Germinal center (tissue), 1 donor: ENCODE measurements at regions not wholly inside any gene's neighbourhood (a gene's known extent, or its start where the extent isn't known, plus 50 kb on each side); places are given as distances from the start of the nearest gene placed in this dataset.
"Not testable (repeated sequence)": the region's sequence is repeated elsewhere in the genome, so short reads cannot be mapped to it uniquely, and the experiment has no call there.

Source experiments
- DNase-seq: peaks from one replicate; pipeline ENCODE4 v3.0.0; 2012; ENCODE audit warnings: mixed read lengths, low spot score

- no peak for DNase-seq
Measured at GRCh38 chr3:80978216-80978969, 783.1 kb downstream of the GBE1 start.

GRCh38 chr3:80970292-80970691 lies 791.2 kb downstream of the GBE1 start:
- no peak for DNase-seq

DNA sequence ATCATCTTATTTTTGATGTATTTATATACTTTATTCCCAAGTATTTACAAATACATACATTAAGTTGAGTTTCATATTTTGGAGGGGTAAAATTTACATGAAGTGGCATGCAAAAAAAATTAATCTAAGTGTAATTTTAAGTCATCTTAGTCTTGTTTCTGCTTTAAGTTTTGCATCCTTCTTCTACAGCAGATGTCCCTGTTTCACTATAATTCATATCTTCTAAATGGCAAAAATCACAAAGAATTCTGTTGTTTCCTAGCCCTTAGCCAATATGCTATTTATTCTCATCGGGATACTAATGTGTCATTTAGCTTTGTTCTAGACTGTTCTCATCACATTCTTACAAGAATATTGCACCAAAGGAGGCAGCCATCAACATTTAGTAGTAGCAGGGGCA lies 831.9 kb downstream of the GBE1 start:
- no peak for DNase-seq

DNA sequence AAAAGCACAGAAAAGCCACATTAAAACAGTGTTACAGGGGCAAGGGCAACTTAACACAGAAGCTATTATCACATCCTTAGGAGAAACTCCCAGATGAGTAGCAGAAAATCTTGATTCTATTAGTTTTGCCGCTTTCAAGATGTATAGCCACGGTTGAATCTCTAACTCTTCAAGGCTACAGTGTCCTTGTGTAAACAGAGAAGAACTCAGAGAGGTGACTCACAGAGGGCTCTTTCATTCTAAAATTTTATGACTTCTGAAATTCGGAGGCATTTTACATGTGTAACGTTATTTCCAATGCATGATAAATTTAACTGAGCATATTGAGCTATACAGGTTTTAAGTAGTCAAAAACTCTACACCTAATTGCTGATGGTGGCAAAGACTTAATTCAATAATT lies 846.6 kb downstream of the GBE1 start:
- no peak for DNase-seq

DNA sequence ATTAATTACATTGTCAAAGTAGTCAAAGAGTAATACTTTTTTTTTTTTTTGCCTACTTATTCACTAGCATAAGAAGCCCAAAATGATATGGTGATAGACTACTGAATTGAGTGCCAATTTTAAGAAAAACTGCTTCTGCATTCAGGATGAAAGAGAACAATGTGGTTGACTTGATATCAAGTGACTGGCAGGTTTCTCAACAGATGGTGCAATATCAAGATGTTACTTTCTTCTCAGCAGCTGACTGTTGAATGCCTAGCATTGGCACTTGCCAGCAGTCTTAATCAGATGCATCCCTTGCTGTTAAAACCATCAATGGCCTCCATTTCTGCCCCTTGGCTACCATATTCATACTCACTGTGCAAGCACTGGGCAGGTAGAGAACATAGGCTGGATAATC lies 863.2 kb downstream of the GBE1 start:
- no peak for DNase-seq

- not testable (repeated sequence) for DNase-seq
Measured at GRCh38 chr3:80897005-80897404, 864.4 kb downstream of the GBE1 start.

GRCh38 chr3:80890571-80890970 lies 870.9 kb downstream of the GBE1 start:
- DNase-seq, result no peak

DNA sequence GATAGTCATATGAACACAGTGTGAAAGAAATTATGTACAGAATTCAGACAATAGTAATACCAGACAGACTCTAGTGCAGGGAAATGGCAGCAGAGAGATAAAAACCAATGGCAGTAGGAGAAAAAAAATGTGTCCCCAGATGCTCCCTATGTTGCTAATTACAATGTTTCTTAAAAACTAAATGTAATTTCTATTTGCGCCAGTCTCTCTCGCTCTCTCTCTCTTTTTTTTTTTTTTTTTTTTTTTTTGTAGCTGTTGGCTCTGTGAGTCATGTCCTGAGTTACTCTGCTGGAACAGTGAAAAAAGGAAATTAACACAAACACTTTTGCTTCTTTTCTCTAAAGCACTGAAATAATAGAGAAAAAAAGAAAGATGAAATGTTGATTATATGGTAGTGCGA lies 871.9 kb downstream of the GBE1 start:
- no peak for DNase-seq

DNA sequence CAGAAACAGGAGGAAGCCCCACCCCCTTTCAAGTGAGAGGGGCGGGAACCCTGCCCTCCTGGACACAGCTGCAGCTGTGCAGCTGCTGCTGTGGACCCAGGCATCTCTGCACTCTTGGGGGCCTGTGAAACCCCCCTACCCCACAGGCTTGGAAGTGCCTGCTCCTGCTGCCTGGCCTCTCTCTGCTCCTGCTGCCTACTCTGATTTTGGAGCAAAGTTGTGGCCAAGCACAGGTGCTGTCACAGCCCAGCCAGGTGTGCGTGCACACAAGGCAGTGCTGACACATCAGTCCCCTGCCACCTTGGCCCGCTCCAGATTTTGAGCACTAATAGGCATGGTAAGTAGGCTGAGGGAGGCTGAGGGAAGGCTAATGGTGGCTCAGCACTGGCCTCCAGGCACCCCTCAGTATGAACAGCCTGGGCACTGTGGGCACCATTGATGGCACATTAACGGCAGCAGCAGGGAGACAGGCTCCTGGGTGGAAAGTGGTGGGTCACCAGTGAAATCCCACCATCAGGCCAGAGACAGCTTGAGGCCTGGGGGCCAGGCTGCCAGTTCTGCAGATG lies 890.9 kb downstream of the GBE1 start:
- DNase-seq, result no peak

- no peak for DNase-seq
Measured at GRCh38 chr3:80855482-80855881, 906.0 kb downstream of the GBE1 start.

DNA sequence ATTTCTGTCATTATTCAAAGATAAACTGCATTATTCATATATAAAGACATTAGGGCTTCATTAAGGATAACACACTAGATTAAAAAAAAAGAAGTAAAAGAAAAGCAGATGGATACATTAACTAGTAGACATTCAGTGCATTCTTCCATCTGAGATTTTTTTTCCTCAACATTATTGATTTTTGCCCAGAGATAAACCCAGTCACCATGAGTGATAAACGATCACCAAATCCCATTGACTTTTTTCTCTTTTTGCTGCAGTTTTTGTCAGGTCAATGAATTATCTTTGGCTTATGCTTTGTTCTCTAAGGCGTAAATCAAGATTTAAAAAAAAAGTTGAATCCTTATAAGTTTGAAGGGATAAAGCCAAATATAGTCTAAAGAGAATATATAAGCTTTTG lies 925.0 kb downstream of the GBE1 start:
- no peak for DNase-seq

DNA sequence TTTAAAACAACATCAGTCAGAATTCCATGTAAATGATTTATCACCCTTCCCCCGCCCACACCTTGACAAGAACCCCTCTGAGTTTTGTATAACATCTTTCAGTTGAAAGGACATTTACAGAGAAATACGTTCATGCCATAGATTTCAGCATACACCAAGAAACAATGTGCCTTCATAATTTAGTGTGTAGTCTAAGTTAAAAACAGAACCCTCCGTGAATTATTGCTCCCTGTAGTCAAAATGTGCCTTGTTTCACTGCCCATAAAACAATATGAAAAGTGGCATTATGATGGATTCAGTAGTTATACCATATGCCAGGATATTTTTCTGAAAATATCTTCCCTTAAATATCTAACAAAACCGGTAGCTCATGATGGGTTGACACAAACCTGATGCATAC lies 953.9 kb downstream of the GBE1 start:
- no peak for DNase-seq

GRCh38 chr3:80806673-80807072 lies 954.8 kb downstream of the GBE1 start:
- DNase-seq, result no peak

GRCh38 chr3:80788914-80789313 lies 972.5 kb downstream of the GBE1 start:
- DNase-seq, result no peak

DNA sequence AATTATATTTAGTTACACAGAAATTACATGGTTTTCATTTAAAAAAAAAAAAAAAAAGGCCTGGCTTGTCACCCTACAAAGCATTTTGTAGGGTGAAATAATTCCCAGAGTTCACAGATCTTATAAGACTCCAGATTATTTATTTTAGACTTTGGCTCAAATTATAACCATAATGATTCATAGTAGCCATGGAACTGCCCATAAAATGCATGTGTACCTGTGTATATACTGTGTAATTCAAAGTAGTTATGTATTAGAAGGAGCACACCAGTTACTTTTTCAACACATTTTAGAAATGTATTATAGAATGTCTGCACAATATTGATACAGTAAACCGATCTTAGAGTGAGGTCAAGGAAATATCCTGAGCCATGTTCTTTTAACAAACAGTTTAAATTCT lies 975.6 kb downstream of the GBE1 start:
- DNase-seq, result no peak

GRCh38 chr3:80785475-80785874 lies 976.0 kb downstream of the GBE1 start:
- DNase-seq, result no peak

- no peak for DNase-seq
Measured at GRCh38 chr3:80771085-80771484, 990.4 kb downstream of the GBE1 start.

DNA sequence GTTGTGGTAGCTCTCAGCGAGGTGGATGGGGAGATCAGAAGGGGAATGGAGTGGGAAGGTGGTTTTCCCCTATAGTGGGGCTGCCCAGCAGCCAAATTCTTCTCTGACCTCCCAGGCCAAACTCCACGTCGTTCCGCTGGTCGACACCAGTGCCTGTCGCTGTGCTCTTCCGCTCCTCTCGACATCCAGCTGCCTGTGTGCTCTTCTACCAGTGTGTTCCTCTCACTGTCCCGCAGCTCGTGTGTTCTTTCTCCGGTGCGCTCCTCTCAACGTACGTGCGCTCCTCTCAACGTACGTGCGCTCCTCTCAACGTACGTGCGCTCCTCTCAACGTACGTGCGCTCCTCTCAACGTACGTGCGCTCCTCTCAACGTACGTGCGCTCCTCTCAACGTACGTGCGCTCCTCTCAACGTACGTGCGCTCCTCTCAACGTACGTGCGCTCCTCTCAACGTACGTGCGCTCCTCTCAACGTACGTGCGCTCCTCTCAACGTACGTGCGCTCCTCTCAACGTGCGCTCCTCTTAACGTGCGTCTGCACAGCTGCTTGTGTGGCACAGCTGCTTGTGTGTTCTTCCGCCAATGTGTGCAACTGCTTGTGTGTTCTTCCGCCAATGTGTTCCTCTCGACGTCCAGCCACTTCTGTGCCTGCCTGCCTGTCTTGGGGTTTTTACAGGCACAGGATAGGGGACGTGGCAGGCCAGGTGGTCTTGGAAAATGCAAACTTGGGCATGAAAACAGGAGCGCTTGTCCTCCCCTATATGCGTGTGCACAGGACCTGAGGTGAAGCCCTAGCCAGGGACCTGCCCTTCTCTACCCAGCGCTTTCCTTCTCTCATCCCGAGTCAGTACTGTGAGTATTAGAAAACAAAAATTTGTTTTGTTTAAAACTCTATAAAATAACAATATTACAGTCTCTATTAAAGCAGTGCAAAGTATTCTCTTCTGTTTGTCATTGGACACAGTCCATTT lies 991.1 kb downstream of the GBE1 start:
- DNase-seq, result no peak

- DNase-seq, result no peak
Measured at GRCh38 chr3:80769683-80770082, 991.8 kb downstream of the GBE1 start.

- DNase-seq, result no peak
Measured at GRCh38 chr3:80767604-80768003, 993.8 kb downstream of the GBE1 start.

GRCh38 chr3:80754969-80755368 lies 987.2 kb upstream of the ROBO1 start:
- no peak for DNase-seq

DNA sequence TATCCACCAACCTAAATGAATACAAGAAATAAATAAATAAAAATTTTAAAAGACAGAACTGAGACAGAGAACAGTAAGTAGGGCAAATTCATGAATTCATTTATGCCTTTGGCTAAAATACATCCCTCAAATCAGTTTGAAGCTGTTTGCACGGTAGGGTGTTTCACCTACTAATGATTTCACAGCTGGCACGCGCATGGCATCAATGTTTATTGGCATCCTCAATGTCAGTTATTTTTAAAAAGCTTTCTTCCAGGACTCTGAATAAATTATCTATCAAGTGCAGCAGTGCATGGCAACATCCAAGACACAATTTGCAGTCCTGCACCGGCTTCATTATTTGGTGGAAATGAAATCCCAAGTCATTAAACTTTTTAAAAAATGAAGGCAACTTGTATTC lies 985.2 kb upstream of the ROBO1 start:
- DNase-seq, result no peak

DNA sequence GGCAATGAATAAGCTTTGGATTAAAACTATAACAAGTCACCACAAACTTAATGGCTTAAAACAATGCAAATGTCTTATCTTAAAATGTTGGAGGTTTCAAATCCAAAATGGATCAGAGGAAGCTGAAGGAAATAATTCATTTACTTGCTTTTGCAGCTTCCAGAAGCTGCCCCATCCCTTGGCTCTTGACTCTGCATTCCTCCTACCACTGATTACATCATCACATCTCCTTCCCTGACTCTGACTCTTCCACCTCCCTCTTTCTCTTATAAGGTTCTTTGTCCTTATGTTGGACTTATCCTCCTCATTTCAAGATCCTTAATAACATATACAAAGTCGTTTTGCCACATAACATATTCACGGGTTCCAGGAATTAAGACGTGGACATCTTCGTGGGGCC lies 982.8 kb upstream of the ROBO1 start:
- no peak for DNase-seq
